Activated CD4-positive, alpha-beta T cell treated with anti-CD3 and anti-CD28 coated beads, Interleukin-2, Interleukin-4, amounts not matched to agents 100 ng/mL and 50 ng/mL, durations not matched to agents 16 hours and 8 hours (primary cell): ENCODE measurements at regions not wholly inside any gene's neighbourhood (a gene's known extent, or its start where the extent isn't known, plus 50 kb on each side); places are given as distances from the start of the nearest gene placed in this dataset.

Experiments used
- DNase-seq: peaks from one replicate; pipeline ENCODE4 v3.0.0-alpha.2; 2020; ENCODE audit warnings: low spot score

- DNase-seq, result no peak
Measured at GRCh38 chr11:110928391-110928790, 216.2 kb upstream of the ARHGAP20 start.

GRCh38 chr11:110921742-110922521 is 209.7 kb upstream of the ARHGAP20 start:
- no peak for DNase-seq

DNA sequence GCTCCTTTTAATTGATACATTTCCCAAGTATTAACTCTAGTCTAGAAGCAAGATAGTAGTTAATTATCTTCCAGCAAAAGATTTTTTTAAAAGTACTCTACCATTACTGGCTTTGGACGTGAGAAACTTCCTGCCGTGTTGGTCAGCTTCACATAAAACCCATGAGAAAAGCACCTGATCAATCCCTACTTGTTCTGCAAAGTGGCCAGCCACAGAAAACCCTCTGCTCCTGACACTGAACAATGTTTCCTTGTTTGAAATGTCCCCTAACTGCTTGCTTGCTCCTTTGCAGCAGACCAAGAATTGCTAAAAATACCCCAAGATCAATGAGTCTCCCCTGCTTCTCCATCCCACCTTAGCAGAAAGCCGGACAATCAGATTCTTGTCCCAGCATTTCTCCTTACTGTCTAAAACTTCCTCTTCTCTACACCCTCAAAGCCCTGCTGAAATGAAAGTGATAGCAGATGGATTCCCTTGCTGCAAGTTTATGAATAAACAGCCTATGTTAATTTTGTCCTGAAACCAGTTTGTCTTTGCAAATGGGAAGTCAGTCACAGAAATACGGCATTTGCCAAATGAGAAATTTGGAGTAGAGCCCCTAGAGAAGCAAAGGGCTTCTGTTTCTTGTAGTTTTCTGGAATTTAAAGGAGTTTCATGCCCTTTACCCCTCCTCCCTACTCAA is 207.1 kb upstream of the ARHGAP20 start:
- DNase-seq, result no peak

DNA sequence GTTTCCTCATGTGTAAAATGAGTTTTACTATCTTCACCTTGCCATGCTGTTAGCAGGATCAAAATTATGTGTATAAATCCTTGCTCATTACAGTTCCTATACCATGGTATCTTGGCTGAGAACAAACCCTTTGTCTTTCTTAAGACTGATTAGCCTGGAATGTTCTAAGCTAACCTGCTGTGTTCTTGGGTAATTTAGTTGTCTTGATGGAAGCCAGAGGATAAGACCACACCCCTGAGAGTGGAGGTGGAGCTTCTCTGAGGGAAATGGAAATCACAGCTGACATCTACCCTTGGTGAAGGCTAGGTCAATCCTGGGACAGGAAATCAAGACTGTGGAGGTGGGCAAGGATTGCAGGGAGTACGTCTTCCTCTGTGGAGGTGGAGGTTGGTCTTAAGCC is 206.1 kb upstream of the ARHGAP20 start:
- no peak for DNase-seq

GRCh38 chr11:110912437-110912836 is 200.2 kb upstream of the ARHGAP20 start:
- no peak for DNase-seq

DNA sequence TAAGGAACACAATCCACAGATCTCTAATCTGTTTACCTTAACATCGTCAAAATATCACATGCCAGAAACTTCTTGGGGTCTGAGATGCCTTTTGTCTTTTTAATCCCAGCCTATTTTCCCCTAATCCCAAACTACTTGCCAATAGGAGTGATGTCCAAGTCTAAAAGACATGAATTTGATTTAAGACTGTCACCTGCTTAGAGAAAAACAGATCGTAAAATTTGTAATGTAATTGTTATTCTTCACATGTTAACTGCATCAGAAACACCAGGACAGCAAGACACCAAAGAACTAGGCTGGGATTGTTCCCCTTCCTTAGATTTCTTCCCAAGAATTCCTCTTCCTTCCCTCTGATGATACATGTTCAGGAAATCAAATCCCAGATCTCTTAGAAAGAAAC is 198.1 kb upstream of the ARHGAP20 start:
- DNase-seq, result no peak

DNA sequence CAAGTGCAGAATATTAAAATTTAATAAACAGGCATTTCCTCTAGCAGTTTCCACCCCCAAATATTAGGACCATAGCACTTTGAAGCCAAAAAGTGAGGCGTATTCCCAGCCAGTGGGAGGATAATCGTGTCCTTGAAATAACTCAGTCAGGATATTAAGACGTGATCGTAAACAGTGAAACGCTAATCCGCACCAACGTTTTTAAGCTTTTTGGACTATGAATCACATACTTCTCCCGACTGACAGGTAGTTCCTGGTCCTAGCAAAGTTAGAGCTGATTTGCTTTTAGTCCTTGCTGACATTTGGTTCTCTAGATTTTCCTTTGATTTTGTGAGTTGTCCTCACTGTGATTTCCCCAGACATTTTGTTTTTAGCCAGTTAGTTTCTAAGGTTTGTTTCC is 197.1 kb upstream of the ARHGAP20 start:
- DNase-seq, result no peak

- DNase-seq, result no peak
Measured at GRCh38 chr11:110908401-110909105, 196.3 kb upstream of the ARHGAP20 start.

DNA sequence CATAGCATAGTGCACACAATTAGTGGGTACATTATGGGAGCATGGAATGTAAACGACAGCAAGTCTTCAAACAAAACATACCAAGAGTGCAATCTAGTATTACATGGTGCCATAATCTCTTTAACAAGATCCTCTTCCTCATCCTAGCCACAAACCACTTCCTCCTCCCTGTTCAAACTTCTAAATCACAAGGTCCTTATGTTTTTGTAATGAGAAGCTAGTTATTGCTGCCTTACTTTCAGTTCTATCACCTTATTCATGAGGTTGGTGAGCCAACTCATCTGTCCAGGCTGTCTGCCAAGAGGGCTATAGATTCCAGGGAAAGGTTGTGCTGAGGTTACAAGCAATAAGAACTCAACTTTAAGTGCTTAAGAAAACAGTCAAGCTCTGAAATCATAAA is 195.4 kb upstream of the ARHGAP20 start:
- DNase-seq, result peak; percentile 15

GRCh38 chr11:110903830-110904229 is 191.6 kb upstream of the ARHGAP20 start:
- no peak for DNase-seq

DNA sequence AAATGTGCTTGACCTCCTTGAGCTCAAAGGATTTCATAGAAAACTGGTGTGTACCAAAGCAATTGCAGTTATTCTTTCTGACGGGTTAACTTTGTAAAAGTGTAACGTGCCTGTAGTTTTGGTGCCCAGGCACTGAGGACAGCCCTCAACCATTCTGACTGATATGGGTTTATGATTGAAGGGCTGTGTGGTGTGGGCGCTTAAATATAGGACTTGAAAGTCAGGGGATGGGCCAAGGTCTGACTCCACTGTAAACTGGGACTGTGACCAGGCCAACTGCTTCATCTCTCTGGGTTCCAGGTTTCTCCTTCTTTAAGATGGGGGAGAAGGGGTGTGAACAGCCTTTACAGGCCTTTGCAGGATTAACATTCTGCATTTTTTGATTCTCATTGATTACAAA is 191.1 kb upstream of the ARHGAP20 start:
- DNase-seq, result no peak

GRCh38 chr11:110901441-110901840 is 189.2 kb upstream of the ARHGAP20 start:
- DNase-seq, result no peak

DNA sequence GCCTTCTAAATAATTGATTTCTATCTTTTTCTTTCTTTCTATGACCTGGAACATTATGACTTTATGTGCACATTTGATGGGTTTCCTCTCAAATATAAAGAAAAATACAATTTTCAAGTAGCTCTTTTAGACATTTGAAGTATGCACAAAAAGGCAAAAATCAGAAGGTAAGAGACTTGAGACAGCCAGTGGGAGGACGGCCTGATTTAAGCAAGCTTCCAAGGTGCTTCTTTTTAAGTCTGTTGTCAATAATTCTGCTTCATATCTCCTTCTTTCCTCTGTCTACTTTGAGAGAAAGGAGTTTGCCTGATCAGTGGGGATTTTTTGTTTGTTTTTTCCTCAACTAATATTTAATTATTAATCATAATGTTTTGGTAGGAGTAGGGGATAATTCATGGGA is 188.2 kb upstream of the ARHGAP20 start:
- DNase-seq, result no peak

DNA sequence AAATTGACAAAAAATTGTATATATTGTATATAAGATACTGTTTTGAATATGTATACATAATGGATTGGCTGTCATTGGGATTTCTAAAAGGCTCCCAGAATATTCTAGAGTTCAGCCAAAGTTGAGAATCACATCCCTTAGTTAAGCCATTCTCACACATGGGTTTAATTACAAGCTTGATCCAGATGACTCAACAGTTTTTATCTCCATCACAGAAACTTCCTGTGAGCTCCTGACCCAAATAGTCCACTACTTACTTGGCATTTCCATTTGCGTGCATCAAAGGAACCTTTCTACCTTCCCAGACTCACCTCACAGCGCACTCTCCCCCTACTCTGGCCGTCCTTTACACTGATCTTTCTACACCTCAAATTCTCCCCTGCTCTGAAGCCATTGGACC is 184.8 kb upstream of the ARHGAP20 start:
- DNase-seq, result no peak

DNA sequence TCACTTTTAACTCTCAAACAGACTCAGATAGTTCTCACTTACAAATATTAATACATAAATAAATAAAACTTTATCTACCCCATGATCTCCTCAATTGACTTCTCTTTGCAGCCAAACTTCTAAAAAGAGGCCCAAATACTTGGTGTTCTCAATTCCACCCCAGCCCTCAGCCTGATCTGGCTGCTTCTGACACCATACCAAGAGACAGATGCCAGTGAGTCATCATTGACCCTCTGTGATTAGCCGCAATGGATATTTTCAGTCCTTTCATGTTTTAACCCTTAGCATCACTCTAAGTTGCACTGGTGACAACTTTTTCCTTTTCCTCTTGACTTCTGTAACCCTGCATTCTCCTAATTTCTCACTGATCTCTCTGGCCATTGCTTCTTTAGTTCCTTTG is 184.1 kb upstream of the ARHGAP20 start:
- no peak for DNase-seq

DNA sequence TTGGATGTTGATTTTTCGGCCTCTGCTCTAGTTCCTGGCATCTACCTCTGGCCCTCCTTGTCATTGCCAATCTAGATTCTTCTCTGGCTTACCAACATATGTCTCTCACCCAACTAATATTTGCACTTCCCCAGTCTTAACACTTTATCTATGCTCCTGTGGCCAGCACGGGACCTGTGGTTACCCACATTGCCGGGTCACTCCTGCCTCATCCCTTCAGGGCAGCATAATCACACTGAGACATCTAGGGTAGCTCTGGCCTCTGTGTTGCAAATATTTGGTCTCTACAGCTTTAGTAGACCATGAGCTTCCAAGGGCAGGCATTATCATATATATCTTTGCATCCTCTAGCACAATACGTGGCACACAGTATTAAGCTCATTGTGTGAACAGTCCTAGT is 182.0 kb upstream of the ARHGAP20 start:
- no peak for DNase-seq

- DNase-seq, result no peak
Measured at GRCh38 chr11:110892741-110893285, 180.6 kb upstream of the ARHGAP20 start.

DNA sequence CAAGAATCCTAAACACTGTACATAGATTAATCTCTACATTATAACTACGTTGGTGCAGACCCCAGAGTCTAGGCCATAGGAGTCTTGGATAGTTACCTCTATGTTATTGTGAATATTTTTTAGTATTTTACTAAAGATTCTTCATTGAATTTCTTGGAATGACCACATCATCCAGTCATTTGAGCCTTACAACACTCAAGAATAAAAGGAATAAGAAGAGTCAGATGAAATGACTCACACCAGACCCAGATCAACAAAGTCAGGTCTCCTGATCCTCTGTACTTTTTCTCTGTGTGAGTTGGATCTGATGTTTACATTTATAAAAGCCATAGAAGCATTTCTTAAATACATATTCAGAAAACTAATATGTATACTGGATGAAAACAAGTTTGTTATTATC is 179.2 kb upstream of the ARHGAP20 start:
- DNase-seq, result no peak

- DNase-seq, result no peak
Measured at GRCh38 chr11:110890995-110891394, 178.8 kb upstream of the ARHGAP20 start.

DNA sequence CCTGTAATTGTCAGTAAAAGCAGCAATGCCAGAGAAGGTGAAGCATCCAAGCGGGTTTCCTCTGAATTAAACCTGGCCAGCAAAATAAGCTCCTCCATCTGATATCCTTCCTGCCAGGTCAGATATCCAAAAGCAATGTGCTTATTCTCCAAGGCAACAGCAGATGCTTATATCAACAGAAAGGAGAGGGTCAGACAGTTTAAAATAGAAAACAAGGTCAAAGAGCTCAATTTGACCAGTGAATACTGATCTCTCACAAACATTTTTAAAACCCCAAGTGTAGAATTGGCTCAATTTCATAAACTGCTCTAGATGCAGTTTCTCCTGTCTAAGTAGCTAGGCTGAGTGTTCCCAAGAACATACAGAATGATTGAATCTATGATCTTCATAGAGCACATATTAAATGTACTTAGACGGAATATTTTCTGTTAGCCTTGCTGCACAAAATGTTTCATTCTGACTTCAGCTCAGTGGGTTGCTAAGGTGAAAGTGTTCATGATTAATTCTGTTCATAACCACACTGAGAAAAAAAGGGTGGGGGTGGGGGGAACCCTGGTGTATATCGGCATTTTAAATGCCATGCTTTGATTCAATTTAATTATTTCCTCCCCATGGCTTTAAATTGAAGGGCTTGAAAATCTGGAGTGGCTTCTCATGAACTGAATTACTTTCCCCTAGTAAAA is 174.2 kb upstream of the ARHGAP20 start:
- no peak for DNase-seq

DNA sequence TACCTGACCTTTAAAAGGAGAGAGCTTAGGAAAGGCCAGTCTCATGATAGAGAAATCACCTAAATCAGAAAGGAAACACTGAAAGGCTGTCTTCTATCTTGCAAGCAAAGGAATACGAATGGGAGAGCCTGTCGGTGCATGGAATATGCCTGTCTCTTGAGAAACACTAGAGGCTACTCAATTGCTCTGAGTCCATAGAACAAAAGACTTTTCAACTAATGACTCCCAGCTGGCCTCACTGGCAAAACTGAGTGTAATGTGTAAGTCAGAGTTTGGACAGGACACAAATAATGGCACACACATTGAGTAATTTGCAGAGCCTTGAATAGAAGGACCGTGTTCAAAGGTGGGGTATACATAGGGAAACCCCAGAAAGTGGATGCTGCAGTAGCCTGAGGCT is 171.0 kb upstream of the ARHGAP20 start:
- no peak for DNase-seq

DNA sequence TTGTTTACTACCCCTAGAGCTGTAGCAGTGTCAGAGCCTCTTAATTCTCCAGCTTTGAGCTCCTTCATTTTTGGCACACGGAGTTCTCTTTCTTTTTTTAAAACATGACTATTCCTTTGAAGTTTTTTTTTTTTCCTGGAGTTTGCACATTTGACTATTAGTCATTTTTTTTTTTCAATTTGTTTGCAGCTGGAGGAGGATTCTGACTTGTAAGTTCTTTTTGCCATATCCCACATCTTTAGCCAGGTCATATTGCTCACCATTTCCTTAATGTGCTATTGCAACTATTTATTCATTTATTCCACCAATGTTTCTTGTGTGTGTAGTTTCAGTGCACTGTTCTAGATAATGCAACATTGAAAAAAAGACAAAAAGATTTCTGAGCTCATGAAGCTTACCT is 166.3 kb upstream of the ARHGAP20 start:
- DNase-seq, result no peak
